ENCODE measurements at regions not wholly inside any gene's neighbourhood (a gene's known extent, or its start where the extent isn't known, plus 50 kb on each side); places are given as distances from the start of the nearest gene placed in this dataset.

GRCh38 chr9:75265525-75265972 is 177.2 kb downstream of the OSTF1 start:
- no peak for TF ChIP-seq POLR2A (IDR thresholded peaks at IDR 0.05; ENCODE audit: low read depth, low read length)
- TF ChIP-seq POLR2AphosphoS5 (IDR thresholded peaks at IDR 0.05; ENCODE audit: low read depth, low read length): no peak
- TF ChIP-seq TAF1 (IDR thresholded peaks at IDR 0.05; ENCODE audit: low read depth, low read length): no peak
- no peak for TF ChIP-seq SPI1 (IDR thresholded peaks at IDR 0.05; ENCODE audit: low read depth, low read length)

Measured in GM12891 (cell line).